RWPE2 (cell line): ENCODE measurements at regions not wholly inside any gene's neighbourhood (a gene's known extent, or its start where the extent isn't known, plus 50 kb on each side); places are given as distances from the start of the nearest gene placed in this dataset.

Experiments used
- ATAC-seq: fragments of 200-7000 bp; cut with Tn5 transposase; 3 replicates; pipeline ENCODE4 v1.9.1; 2021; ENCODE audit warnings: low read depth
- DNase-seq: peaks from one replicate; pipeline ENCODE4 v3.0.0-alpha.2; 2020; ENCODE audit warnings: low spot score
- H3K27ac ChIP-seq: fragments of 450-650 bp; 2 replicates; pipeline ENCODE4 v1.5.1; 2017; ENCODE audit warnings: mild to moderate bottlenecking; ENCODE audit not compliant: poor library complexity, severe bottlenecking
- H3K27me3 ChIP-seq: fragments of 250-450 bp; sonication (Bioruptor Pico); 2 replicates; pipeline ENCODE4 v1.5.1; 2021; ENCODE audit warnings: mild to moderate bottlenecking, moderate library complexity; ENCODE audit not compliant: insufficient read depth, poor library complexity, severe bottlenecking
- H3K36me3 ChIP-seq: fragments of 250-450 bp; sonication (Bioruptor Pico); 2 replicates; pipeline ENCODE4 v1.5.1; 2020; ENCODE audit warnings: low read depth, mild to moderate bottlenecking, moderate library complexity
- H3K4me1 ChIP-seq: fragments of 250-450 bp; sonication (Bioruptor Pico); 2 replicates; pipeline ENCODE4 v1.5.1; 2021; ENCODE audit warnings: mild to moderate bottlenecking, moderate library complexity; ENCODE audit not compliant: insufficient read depth, poor library complexity, severe bottlenecking
- H3K4me3 ChIP-seq: fragments of 250-450 bp; sonication (Bioruptor Pico); 2 replicates; pipeline ENCODE4 v1.5.1; 2021; ENCODE audit warnings: mild to moderate bottlenecking, moderate library complexity; ENCODE audit not compliant: severe bottlenecking
- H3K9me3 ChIP-seq: fragments of 250-450 bp; sonication (Bioruptor Pico); 2 replicates; pipeline ENCODE4 v1.5.1; 2021; ENCODE audit warnings: mild to moderate bottlenecking, moderate library complexity; ENCODE audit not compliant: severe bottlenecking
- CTCF ChIP-seq: fragments of 450-650 bp; IDR thresholded peaks from one replicate; pipeline ENCODE4 v1.5.1; 2017; ENCODE audit warnings: mild to moderate bottlenecking, moderate library complexity; ENCODE audit not compliant: poor library complexity, severe bottlenecking

GRCh38 chrX:145178268-145178667, 69.0 kb upstream of the SPANXN1 start:
- DNase-seq (no peak), ATAC-seq (no peak)
- no peaks in the 10 kb centered on the region for H3K27me3 ChIP-seq
- H3K36me3 ChIP-seq, result no peaks in the 10 kb centered on the region
- no peak overlapping the region for H3K27ac ChIP-seq
- no peak overlapping the region for H3K4me3 ChIP-seq
- no peaks in the 10 kb centered on the region for H3K4me1 ChIP-seq
- TF ChIP-seq CTCF, result peak; percentile 40
- no peaks in the 10 kb centered on the region for H3K9me3 ChIP-seq

- Histone ChIP-seq H3K36me3 (no peaks in the 10 kb centered on the region), H3K9me3 (no peaks in the 10 kb centered on the region), H3K4me1 (no peaks in the 10 kb centered on the region), H3K4me3 (no peak overlapping the region), H3K27me3 (no peaks in the 10 kb centered on the region), H3K27ac (no peak overlapping the region)
- ATAC-seq (no peak), DNase-seq (no peak)
- TF ChIP-seq CTCF, result peak; percentile 49
Observed at GRCh38 chrX:145190801-145191389, 56.4 kb upstream of the SPANXN1 start.
